ENCODE measurements at regions not wholly inside any gene's neighbourhood (a gene's known extent, or its start where the extent isn't known, plus 50 kb on each side); places are given as distances from the start of the nearest gene placed in this dataset.

- no peak for DNase-seq (ENCODE audit: extremely low read depth in 1 of 11, low read depth in 9 of 11, low spot score in 4 of 11)
Measured at GRCh38 chr5:97628807-97629206, 445.8 kb upstream of the RIOK2 start.

GRCh38 chr5:97629276-97629675 lies 446.2 kb upstream of the RIOK2 start:
- no peak for DNase-seq (ENCODE audit: extremely low read depth in 1 of 11, low read depth in 9 of 11, low spot score in 4 of 11)

GRCh38 chr5:97635553-97635952 lies 452.5 kb upstream of the RIOK2 start:
- no peak for DNase-seq (ENCODE audit: extremely low read depth in 1 of 11, low read depth in 9 of 11, low spot score in 4 of 11)

GRCh38 chr5:97636766-97637165 lies 453.7 kb upstream of the RIOK2 start:
- DNase-seq (ENCODE audit: extremely low read depth in 1 of 11, low read depth in 9 of 11, low spot score in 4 of 11) = no peak

- DNase-seq (ENCODE audit: extremely low read depth in 1 of 11, low read depth in 9 of 11, low spot score in 4 of 11) = no peak
Measured at GRCh38 chr5:97641081-97641480, 458.0 kb upstream of the RIOK2 start.

- DNase-seq (ENCODE audit: extremely low read depth in 1 of 11, low read depth in 9 of 11, low spot score in 4 of 11) = no peak
Measured at GRCh38 chr5:97644206-97644605, 461.2 kb upstream of the RIOK2 start.

GRCh38 chr5:97644896-97645295 lies 461.8 kb upstream of the RIOK2 start:
- no peak for DNase-seq (ENCODE audit: extremely low read depth in 1 of 11, low read depth in 9 of 11, low spot score in 4 of 11)

GRCh38 chr5:97657239-97657638 lies 474.2 kb upstream of the RIOK2 start:
- no peak for DNase-seq (ENCODE audit: extremely low read depth in 1 of 11, low read depth in 9 of 11, low spot score in 4 of 11)

GRCh38 chr5:97658116-97658900 lies 475.3 kb upstream of the RIOK2 start:
- DNase-seq (ENCODE audit: extremely low read depth in 1 of 11, low read depth in 9 of 11, low spot score in 4 of 11) = no peak

- no peak for DNase-seq (ENCODE audit: extremely low read depth in 1 of 11, low read depth in 9 of 11, low spot score in 4 of 11)
Measured at GRCh38 chr5:97666783-97667182, 483.7 kb upstream of the RIOK2 start.

- no peak for DNase-seq (ENCODE audit: extremely low read depth in 1 of 11, low read depth in 9 of 11, low spot score in 4 of 11)
Measured at GRCh38 chr5:97670447-97670846, 487.4 kb upstream of the RIOK2 start.

GRCh38 chr5:97676608-97677007 lies 493.6 kb upstream of the RIOK2 start:
- DNase-seq (ENCODE audit: extremely low read depth in 1 of 11, low read depth in 9 of 11, low spot score in 4 of 11) = no peak

- no peak for DNase-seq (ENCODE audit: extremely low read depth in 1 of 11, low read depth in 9 of 11, low spot score in 4 of 11)
Measured at GRCh38 chr5:97694091-97694490, 511.0 kb upstream of the RIOK2 start.

GRCh38 chr5:97714424-97714823 lies 531.4 kb upstream of the RIOK2 start:
- DNase-seq (ENCODE audit: extremely low read depth in 1 of 11, low read depth in 9 of 11, low spot score in 4 of 11) = no peak

GRCh38 chr5:97726106-97726505 lies 543.1 kb upstream of the RIOK2 start:
- DNase-seq (ENCODE audit: extremely low read depth in 1 of 11, low read depth in 9 of 11, low spot score in 4 of 11) = no peak

- no peak for DNase-seq (ENCODE audit: extremely low read depth in 1 of 11, low read depth in 9 of 11, low spot score in 4 of 11)
Measured at GRCh38 chr5:97728920-97729319, 545.9 kb upstream of the RIOK2 start.

- DNase-seq (ENCODE audit: extremely low read depth in 1 of 11, low read depth in 9 of 11, low spot score in 4 of 11) = no peak
Measured at GRCh38 chr5:97729938-97730337, 546.9 kb upstream of the RIOK2 start.

- no peak for DNase-seq (ENCODE audit: extremely low read depth in 1 of 11, low read depth in 9 of 11, low spot score in 4 of 11)
Measured at GRCh38 chr5:97735209-97735608, 552.2 kb upstream of the RIOK2 start.

- no peak for DNase-seq (ENCODE audit: extremely low read depth in 1 of 11, low read depth in 9 of 11, low spot score in 4 of 11)
Measured at GRCh38 chr5:97737608-97738007, 554.6 kb upstream of the RIOK2 start.

- DNase-seq (ENCODE audit: extremely low read depth in 1 of 11, low read depth in 9 of 11, low spot score in 4 of 11) = no peak
Measured at GRCh38 chr5:97745817-97746216, 562.8 kb upstream of the RIOK2 start.

- DNase-seq (ENCODE audit: extremely low read depth in 1 of 11, low read depth in 9 of 11, low spot score in 4 of 11) = no peak
Measured at GRCh38 chr5:97750576-97750975, 567.5 kb upstream of the RIOK2 start.
